ENCODE measurements at regions not wholly inside any gene's neighbourhood (a gene's known extent, or its start where the extent isn't known, plus 50 kb on each side); places are given as distances from the start of the nearest gene placed in this dataset.

- ATAC-seq (ENCODE audit: low read depth): no peak
- Histone ChIP-seq H3K4me1 (ENCODE audit: insufficient read depth, poor library complexity, severe bottlenecking) (no peaks in the 10 kb centered on the region), H3K27ac (ENCODE audit: poor library complexity, severe bottlenecking) (no peak overlapping the region), H3K36me3 (ENCODE audit: low read depth) (no peaks in the 10 kb centered on the region), H3K9me3 (ENCODE audit: severe bottlenecking) (no peaks in the 10 kb centered on the region), H3K4me3 (ENCODE audit: severe bottlenecking) (no peak overlapping the region), H3K27me3 (ENCODE audit: insufficient read depth, poor library complexity, severe bottlenecking) (no peaks in the 10 kb centered on the region)
- no peak for DNase-seq (ENCODE audit: low spot score)
- no peak for TF ChIP-seq CTCF (IDR thresholded peaks at IDR 0.05; ENCODE audit: poor library complexity, severe bottlenecking)
Observed at GRCh38 chr13:39272994-39273393, 234.7 kb downstream of the NHLRC3 start.

GRCh38 chr13:39273953-39274738, 235.9 kb downstream of the NHLRC3 start:
- no peaks in the 10 kb centered on the region for H3K4me1 ChIP-seq (ENCODE audit: insufficient read depth, poor library complexity, severe bottlenecking)
- peak; percentile 44 for TF ChIP-seq CTCF (IDR thresholded peaks at IDR 0.05; ENCODE audit: poor library complexity, severe bottlenecking)
- no peaks in the 10 kb centered on the region for H3K27me3 ChIP-seq (ENCODE audit: insufficient read depth, poor library complexity, severe bottlenecking)
- ATAC-seq (ENCODE audit: low read depth) (no peak), DNase-seq (ENCODE audit: low spot score) (no peak)
- H3K36me3 ChIP-seq (ENCODE audit: low read depth): no peaks in the 10 kb centered on the region
- H3K9me3 ChIP-seq (ENCODE audit: severe bottlenecking): no peaks in the 10 kb centered on the region
- H3K27ac ChIP-seq (ENCODE audit: poor library complexity, severe bottlenecking): no peak overlapping the region
- H3K4me3 ChIP-seq (ENCODE audit: severe bottlenecking): no peak overlapping the region

GRCh38 chr13:39274739-39275325, 236.6 kb downstream of the NHLRC3 start:
- no peak for TF ChIP-seq CTCF (IDR thresholded peaks at IDR 0.05; ENCODE audit: poor library complexity, severe bottlenecking)
- Histone ChIP-seq H3K27ac (ENCODE audit: poor library complexity, severe bottlenecking) (no peak overlapping the region), H3K4me1 (ENCODE audit: insufficient read depth, poor library complexity, severe bottlenecking) (no peaks in the 10 kb centered on the region), H3K4me3 (ENCODE audit: severe bottlenecking) (no peak overlapping the region), H3K9me3 (ENCODE audit: severe bottlenecking) (no peaks in the 10 kb centered on the region), H3K36me3 (ENCODE audit: low read depth) (no peaks in the 10 kb centered on the region), H3K27me3 (ENCODE audit: insufficient read depth, poor library complexity, severe bottlenecking) (no peaks in the 10 kb centered on the region)
- DNase-seq (ENCODE audit: low spot score): no peak
- no peak for ATAC-seq (ENCODE audit: low read depth)

- DNase-seq (ENCODE audit: low spot score): no peak
- no peaks in the 10 kb centered on the region for H3K36me3 ChIP-seq (ENCODE audit: low read depth)
- no peaks in the 10 kb centered on the region for H3K27me3 ChIP-seq (ENCODE audit: insufficient read depth, poor library complexity, severe bottlenecking)
- H3K27ac ChIP-seq (ENCODE audit: poor library complexity, severe bottlenecking): no peak overlapping the region
- no peaks in the 10 kb centered on the region for H3K9me3 ChIP-seq (ENCODE audit: severe bottlenecking)
- no peak overlapping the region for H3K4me3 ChIP-seq (ENCODE audit: severe bottlenecking)
- no peak for ATAC-seq (ENCODE audit: low read depth)
- H3K4me1 ChIP-seq (ENCODE audit: insufficient read depth, poor library complexity, severe bottlenecking): no peaks in the 10 kb centered on the region
- TF ChIP-seq CTCF (IDR thresholded peaks at IDR 0.05; ENCODE audit: poor library complexity, severe bottlenecking): no peak
Observed at GRCh38 chr13:39279077-39279476, 240.8 kb downstream of the NHLRC3 start.
